A673 (cell line): ENCODE measurements at regions not wholly inside any gene's neighbourhood (a gene's known extent, or its start where the extent isn't known, plus 50 kb on each side); places are given as distances from the start of the nearest gene placed in this dataset.

Experiments used
- EZH2 ChIP-seq: fragments of 200-600 bp; sonication (generic); IDR thresholded peaks from 2 replicates; pipeline ENCODE4 v1.6.1; 2017; ENCODE audit warnings: borderline replicate concordance, low read depth, mild to moderate bottlenecking, mixed read lengths, antibody characterized with exemption, low read length; ENCODE audit not compliant: poor library complexity, severe bottlenecking
- TF ChIP-seq, protein P1 (sequence below): fragments of 300-800, 200-600 bp; sonication (generic); conservative IDR thresholded peaks from 2 replicates; pipeline ENCODE4 v1.5.1; 2017; ENCODE audit warnings: low read depth, mild to moderate bottlenecking, antibody characterized with exemption, low read length, moderate library complexity, mixed read lengths

DNA sequence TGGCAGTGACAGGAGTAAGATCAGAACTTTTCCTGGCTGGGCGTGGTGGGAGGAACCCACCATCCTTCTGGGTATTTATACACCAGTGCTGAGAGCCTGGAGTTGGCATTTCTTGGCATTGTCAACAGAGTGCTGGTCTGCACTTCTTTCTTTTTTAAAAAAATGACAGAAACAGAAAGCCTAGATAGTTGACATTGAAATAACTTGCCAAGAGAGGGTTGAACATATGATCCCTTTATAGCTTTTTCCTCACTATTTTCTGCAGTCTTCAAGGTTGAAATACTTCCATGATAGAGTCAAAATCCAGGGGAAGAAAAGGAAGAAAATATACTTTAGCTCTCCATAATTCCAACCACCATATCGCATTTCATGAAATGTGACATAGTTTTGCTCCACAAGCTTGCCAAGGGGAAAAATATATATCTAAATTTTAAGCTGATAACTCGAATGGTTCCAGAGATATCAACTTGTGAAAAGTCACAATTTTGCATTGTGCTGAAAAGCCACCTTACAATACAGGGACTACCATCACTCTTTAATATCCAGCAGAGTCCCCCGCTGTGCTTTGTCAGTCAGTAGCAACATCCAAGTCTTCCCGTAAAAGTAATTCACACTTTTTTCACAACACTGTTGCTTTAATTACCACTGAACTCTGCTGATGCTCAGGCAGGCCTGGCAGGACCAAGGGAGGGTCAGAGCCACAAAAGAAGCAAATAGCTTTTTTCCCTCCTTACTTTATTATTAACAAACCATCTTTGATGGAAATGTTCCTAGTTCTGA is 764.9 kb upstream of the FANCL start:
- TF ChIP-seq, protein P1, sequence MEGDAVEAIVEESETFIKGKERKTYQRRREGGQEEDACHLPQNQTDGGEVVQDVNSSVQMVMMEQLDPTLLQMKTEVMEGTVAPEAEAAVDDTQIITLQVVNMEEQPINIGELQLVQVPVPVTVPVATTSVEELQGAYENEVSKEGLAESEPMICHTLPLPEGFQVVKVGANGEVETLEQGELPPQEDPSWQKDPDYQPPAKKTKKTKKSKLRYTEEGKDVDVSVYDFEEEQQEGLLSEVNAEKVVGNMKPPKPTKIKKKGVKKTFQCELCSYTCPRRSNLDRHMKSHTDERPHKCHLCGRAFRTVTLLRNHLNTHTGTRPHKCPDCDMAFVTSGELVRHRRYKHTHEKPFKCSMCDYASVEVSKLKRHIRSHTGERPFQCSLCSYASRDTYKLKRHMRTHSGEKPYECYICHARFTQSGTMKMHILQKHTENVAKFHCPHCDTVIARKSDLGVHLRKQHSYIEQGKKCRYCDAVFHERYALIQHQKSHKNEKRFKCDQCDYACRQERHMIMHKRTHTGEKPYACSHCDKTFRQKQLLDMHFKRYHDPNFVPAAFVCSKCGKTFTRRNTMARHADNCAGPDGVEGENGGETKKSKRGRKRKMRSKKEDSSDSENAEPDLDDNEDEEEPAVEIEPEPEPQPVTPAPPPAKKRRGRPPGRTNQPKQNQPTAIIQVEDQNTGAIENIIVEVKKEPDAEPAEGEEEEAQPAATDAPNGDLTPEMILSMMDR, result no peak
- no peak for TF ChIP-seq EZH2
